ENCODE measurements at regions not wholly inside any gene's neighbourhood (a gene's known extent, or its start where the extent isn't known, plus 50 kb on each side); places are given as distances from the start of the nearest gene placed in this dataset.

DNA sequence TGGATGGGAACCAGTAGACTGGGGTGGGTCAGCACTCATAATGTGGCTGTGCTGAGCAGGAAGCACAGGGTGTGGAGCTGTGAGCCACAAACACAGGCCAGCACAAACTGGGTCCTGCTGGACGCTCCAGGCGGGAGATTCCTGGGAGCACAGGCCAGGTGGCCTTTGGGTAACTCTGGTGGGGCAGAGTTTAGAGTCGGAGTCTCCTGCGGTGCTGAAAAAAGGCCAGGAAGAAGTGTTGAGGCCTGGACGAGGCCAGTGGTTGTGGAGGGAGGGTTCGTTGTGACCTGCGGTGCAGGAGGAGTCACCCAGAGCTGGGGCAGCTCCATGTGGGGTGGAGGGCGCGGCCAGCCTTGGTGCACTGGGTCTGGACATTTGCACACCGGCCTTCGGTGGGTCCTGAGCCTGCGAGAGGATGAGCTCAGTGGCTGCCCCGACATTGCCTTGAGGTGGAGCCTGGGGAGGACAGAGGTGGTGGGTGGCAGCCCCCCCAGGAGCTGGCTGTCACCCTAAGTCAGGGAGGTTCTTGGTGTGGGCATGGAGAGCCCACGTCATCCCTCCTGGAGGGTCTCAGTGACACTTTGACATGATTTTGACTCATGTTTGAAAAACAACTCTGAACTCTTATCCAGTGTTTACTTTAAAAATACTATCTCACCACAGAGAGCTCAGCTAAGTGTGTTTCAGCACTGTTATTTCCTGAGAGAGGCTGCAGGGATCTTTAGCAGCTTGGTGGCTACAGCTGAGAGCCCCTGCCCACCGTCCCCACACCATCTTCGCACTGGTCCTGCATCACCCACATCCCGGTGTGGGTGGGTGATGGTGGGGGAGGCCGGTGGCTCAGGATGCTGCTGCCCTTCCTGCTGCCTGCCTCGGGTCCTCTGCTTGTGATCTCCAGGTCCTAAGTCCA lies 98.7 kb downstream of the NPIPB11 start:
- TF ChIP-seq POLR2AphosphoS5 (IDR thresholded peaks at IDR 0.05; ENCODE audit: low read depth, low read length) = no peak
- no peak for TF ChIP-seq POLR2A (IDR thresholded peaks at IDR 0.05; ENCODE audit: low read depth, low read length)

All from GM12892 (cell line).